PC-9 (cell line): ENCODE measurements at regions not wholly inside any gene's neighbourhood (a gene's known extent, or its start where the extent isn't known, plus 50 kb on each side); places are given as distances from the start of the nearest gene placed in this dataset.

ENCODE experiments used
- BruUV-seq: library from RNA; stranded (reverse); fragments of 400-500 nt; replicated peaks from 2 replicates; lab custom pipeline; 2021; lab: Mats Ljungman, UMichigan
- CTCF ChIA-PET: fragments of 300-600 bp; sonication (Branson Sonifier 250); formaldehyde crosslinking; loops from one replicate; lab custom pipeline; 2022; ENCODE audit warnings: antibody characterized with exemption; lab: Charles Lee
- POLR2A ChIA-PET: fragments of 300-600 bp; sonication (Branson Sonifier 250); formaldehyde crosslinking; loops from one replicate; lab custom pipeline; 2022; ENCODE audit warnings: antibody characterized with exemption; ENCODE audit not compliant: unreplicated experiment; lab: Charles Lee
- DNase-seq, 2 experiments: peaks; one replicate each; pipeline versions ENCODE4 v3.0.0 to v3.0.0-alpha.2; 2015 to 2022; ENCODE audit warnings: mixed read lengths in 1 of 2
- H2AFZ ChIP-seq: fragments of 200-600 bp; sonication (generic); 2 replicates; pipeline ENCODE4 v1.8.1; 2017; ENCODE audit warnings: antibody characterized with exemption
- H3F3A ChIP-seq: fragments of 200-600 bp; sonication (generic); 2 replicates; pipeline ENCODE4 v1.8.1; 2017; ENCODE audit warnings: antibody characterized with exemption, mild to moderate bottlenecking, low read depth; ENCODE audit not compliant: insufficient read depth
- H3K27ac ChIP-seq: fragments of 200-600 bp; sonication (generic); 2 replicates; pipeline ENCODE4 v1.6.1; 2016; ENCODE audit warnings: mixed run types
- H3K27me3 ChIP-seq: fragments of 200-600 bp; sonication (generic); 2 replicates; pipeline ENCODE4 v1.6.1; 2016; ENCODE audit warnings: low read depth, mixed run types; ENCODE audit not compliant: insufficient read depth
- H3K36me3 ChIP-seq: fragments of 200-600 bp; sonication (generic); 2 replicates; pipeline ENCODE4 v1.6.1; 2016; ENCODE audit warnings: low read depth, mixed run types
- H3K4me1 ChIP-seq: fragments of 200-600 bp; sonication (generic); replicated peaks from 2 replicates; pipeline ENCODE4 v1.6.1; 2016; ENCODE audit warnings: mixed run types; ENCODE audit not compliant: insufficient read depth
- H3K4me2 ChIP-seq: fragments of 200-600 bp; sonication (generic); 2 replicates; pipeline ENCODE4 v1.6.1; 2017; ENCODE audit warnings: mixed run types
- H3K4me3 ChIP-seq: fragments of 200-600 bp; sonication (generic); 2 replicates; pipeline ENCODE4 v1.6.1; 2016; ENCODE audit warnings: mixed run types
- H3K79me2 ChIP-seq: fragments of 200-600 bp; sonication (generic); 2 replicates; pipeline ENCODE4 v1.6.1; 2017; ENCODE audit warnings: low read depth, mixed run types
- H3K9me2 ChIP-seq: fragments of 200-600 bp; sonication (generic); 2 replicates; pipeline ENCODE4 v1.8.1; 2017; ENCODE audit warnings: mild to moderate bottlenecking; ENCODE audit not compliant: insufficient read depth
- H3K9me3 ChIP-seq: fragments of 200-600 bp; sonication (generic); 2 replicates; pipeline ENCODE4 v1.8.1; 2016; ENCODE audit warnings: low read depth; ENCODE audit not compliant: insufficient read depth
- H4K20me1 ChIP-seq: fragments of 200-600 bp; sonication (generic); 2 replicates; pipeline ENCODE4 v1.8.1; 2017; ENCODE audit not compliant: insufficient read depth
- EZH2 ChIP-seq: fragments of 200-600 bp; sonication (generic); IDR thresholded peaks from 2 replicates; pipeline ENCODE4 v1.8.0; 2017; ENCODE audit warnings: antibody characterized with exemption, low read depth
- intact Hi-C: fragments of 100-400 bp; cut with micrococcal nuclease; formaldehyde crosslinking; loops from one replicate; pipeline ENCODE4 v1.10.0; 2022; ENCODE audit not compliant: unreplicated experiment
- TF ChIP-seq, protein P1 (sequence below): fragments of 200-600 bp; sonication (generic); conservative IDR thresholded peaks from 2 replicates; pipeline ENCODE4 v1.6.1; 2017; ENCODE audit warnings: mixed run types, antibody characterized with exemption, mild to moderate bottlenecking, moderate library complexity

- Histone ChIP-seq H3K4me1 (no peaks in the 10 kb centered on the region), H3K4me2 (no peak overlapping the region), H3K9me3 (no peaks in the 10 kb centered on the region), H2AFZ (no peak overlapping the region), H3K36me3 (no peaks in the 10 kb centered on the region), H3K79me2 (no peaks in the 10 kb centered on the region), H3K27me3 (no peaks in the 10 kb centered on the region), H3F3A (no peaks in the 10 kb centered on the region), H3K9me2 (no peaks in the 10 kb centered on the region), H4K20me1 (no peaks in the 10 kb centered on the region), H3K27ac (no peak overlapping the region), H3K4me3 (no peak overlapping the region)
- DNase-seq = no peak
- no peak for TF ChIP-seq EZH2
- TF ChIP-seq, protein P1, sequence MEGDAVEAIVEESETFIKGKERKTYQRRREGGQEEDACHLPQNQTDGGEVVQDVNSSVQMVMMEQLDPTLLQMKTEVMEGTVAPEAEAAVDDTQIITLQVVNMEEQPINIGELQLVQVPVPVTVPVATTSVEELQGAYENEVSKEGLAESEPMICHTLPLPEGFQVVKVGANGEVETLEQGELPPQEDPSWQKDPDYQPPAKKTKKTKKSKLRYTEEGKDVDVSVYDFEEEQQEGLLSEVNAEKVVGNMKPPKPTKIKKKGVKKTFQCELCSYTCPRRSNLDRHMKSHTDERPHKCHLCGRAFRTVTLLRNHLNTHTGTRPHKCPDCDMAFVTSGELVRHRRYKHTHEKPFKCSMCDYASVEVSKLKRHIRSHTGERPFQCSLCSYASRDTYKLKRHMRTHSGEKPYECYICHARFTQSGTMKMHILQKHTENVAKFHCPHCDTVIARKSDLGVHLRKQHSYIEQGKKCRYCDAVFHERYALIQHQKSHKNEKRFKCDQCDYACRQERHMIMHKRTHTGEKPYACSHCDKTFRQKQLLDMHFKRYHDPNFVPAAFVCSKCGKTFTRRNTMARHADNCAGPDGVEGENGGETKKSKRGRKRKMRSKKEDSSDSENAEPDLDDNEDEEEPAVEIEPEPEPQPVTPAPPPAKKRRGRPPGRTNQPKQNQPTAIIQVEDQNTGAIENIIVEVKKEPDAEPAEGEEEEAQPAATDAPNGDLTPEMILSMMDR = no peak
- no TSS peak for BruUV-seq
- intact Hi-C loops = loop anchor here (2.0 kb wide), 1 partner anchor 13 kb away; no protein-coding TSS in a partner anchor
- ChIA-PET POLR2A (no interaction called here), CTCF (no interaction called here)
These were observed 373.2 kb upstream of the SLC14A2 start for GRCh38 chr18:45241982-45242565.

GRCh38 chr18:45243340-45244110, 371.8 kb upstream of the SLC14A2 start:
- no peak for DNase-seq
- H3K4me2 ChIP-seq = no peak overlapping the region
- ChIA-PET POLR2A (no interaction called here), CTCF (no interaction called here)
- no peaks in the 10 kb centered on the region for H3K9me2 ChIP-seq
- H3K27me3 ChIP-seq = no peaks in the 10 kb centered on the region
- no peak overlapping the region for H3K4me3 ChIP-seq
- H3K27ac ChIP-seq = no peak overlapping the region
- no peaks in the 10 kb centered on the region for H3F3A ChIP-seq
- H4K20me1 ChIP-seq = no peaks in the 10 kb centered on the region
- no peak overlapping the region for H2AFZ ChIP-seq
- H3K4me1 ChIP-seq = no peaks in the 10 kb centered on the region
- no peak for TF ChIP-seq EZH2
- TF ChIP-seq, protein P1 = no peak
- no peaks in the 10 kb centered on the region for H3K79me2 ChIP-seq
- no peaks in the 10 kb centered on the region for H3K36me3 ChIP-seq
- no peaks in the 10 kb centered on the region for H3K9me3 ChIP-seq
- intact Hi-C loops = no loop called here
- BruUV-seq = no TSS peak

DNA sequence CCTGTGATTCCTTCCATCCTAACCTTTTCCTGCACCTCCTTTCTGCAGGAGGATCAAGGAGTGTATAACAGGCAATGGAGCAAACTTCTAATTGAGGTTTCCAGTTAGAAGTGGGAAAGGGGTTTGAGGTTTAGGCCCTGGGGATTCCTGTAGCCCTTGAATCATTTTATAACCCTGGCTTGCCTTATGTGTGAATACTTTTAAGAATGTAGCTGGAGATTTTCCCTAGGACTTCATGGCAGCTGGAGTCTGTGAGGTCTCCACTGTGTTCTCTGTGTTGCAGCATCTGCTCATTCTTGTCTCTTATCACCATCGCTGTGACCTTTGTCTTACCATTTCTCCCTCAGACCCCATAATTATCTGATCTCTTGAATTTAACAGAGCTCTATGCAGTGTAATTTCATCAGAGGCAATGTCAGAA, 370.2 kb upstream of the SLC14A2 start:
- ChIA-PET POLR2A (no interaction called here), CTCF (no interaction called here)
- no peaks in the 10 kb centered on the region for H3K4me1 ChIP-seq
- DNase-seq = no peak
- H3K36me3 ChIP-seq = no peaks in the 10 kb centered on the region
- no peak overlapping the region for H3K27ac ChIP-seq
- no peaks in the 10 kb centered on the region for H3K9me2 ChIP-seq
- no peaks in the 10 kb centered on the region for H4K20me1 ChIP-seq
- no peaks in the 10 kb centered on the region for H3K9me3 ChIP-seq
- intact Hi-C loops = no loop called here
- no peak overlapping the region for H2AFZ ChIP-seq
- no peak overlapping the region for H3K4me3 ChIP-seq
- TF ChIP-seq EZH2 = no peak
- TF ChIP-seq, protein P1 = no peak
- no peaks in the 10 kb centered on the region for H3F3A ChIP-seq
- H3K4me2 ChIP-seq = no peak overlapping the region
- no peaks in the 10 kb centered on the region for H3K27me3 ChIP-seq
- no TSS peak for BruUV-seq
- H3K79me2 ChIP-seq = no peaks in the 10 kb centered on the region
